Activated B cell treated with CpG ODN at 0.5 μM for 24 hours (primary cell): ENCODE measurements at regions not wholly inside any gene's neighbourhood (a gene's known extent, or its start where the extent isn't known, plus 50 kb on each side); places are given as distances from the start of the nearest gene placed in this dataset.

Experiments used
- ATAC-seq: fragments of 200-7000 bp; cut with Tn5 transposase; one replicate; pipeline ENCODE4 v1.10.0; 2021; ENCODE audit warnings: low read depth, mild to moderate bottlenecking, moderate library complexity
- CTCF ChIA-PET: fragments of 350-600 bp; sonication (Branson Sonifier 250); formaldehyde crosslinking; loops from one replicate; lab custom pipeline; 2021; ENCODE audit warnings: antibody characterized with exemption; lab: Charles Lee
- POLR2A ChIA-PET: fragments of 350-600 bp; sonication (Branson Sonifier 250); formaldehyde crosslinking; loops from one replicate; lab custom pipeline; 2021; ENCODE audit warnings: antibody characterized with exemption; lab: Charles Lee
- DNase-seq: peaks from one replicate; pipeline ENCODE4 v3.0.0; 2022
- H3K27ac Mint-ChIP-seq: one replicate; pipeline ENCODE4 v1.8.0; 2020; ENCODE audit warnings: mixed read lengths
- H3K27me3 Mint-ChIP-seq: one replicate; pipeline ENCODE4 v1.8.0; 2021; ENCODE audit warnings: mixed read lengths
- H3K36me3 Mint-ChIP-seq: one replicate; pipeline ENCODE4 v1.8.0; 2021; ENCODE audit warnings: low read depth, mixed read lengths
- H3K4me1 Mint-ChIP-seq: one replicate; pipeline ENCODE4 v1.8.0; 2021; ENCODE audit warnings: mixed read lengths
- H3K4me3 Mint-ChIP-seq: one replicate; pipeline ENCODE4 v1.8.0; 2020; ENCODE audit warnings: mild to moderate bottlenecking, mixed read lengths
- H3K9me3 Mint-ChIP-seq: one replicate; pipeline ENCODE4 v1.8.0; 2020; ENCODE audit warnings: mixed read lengths
- CTCF ChIP-seq: fragments of 200-600 bp; IDR thresholded peaks from one replicate; pipeline ENCODE4 v1.8.0; 2022; ENCODE audit warnings: antibody characterized with exemption, mild to moderate bottlenecking
- intact Hi-C: fragments of 100-400 bp; cut with micrococcal nuclease; formaldehyde crosslinking; loops from one replicate; pipeline ENCODE4 v1.15.1; 2024

GRCh38 chr2:12805033-12805432 is 88.3 kb downstream of the TRIB2 start:
- ATAC-seq (no peak), DNase-seq (no peak)
- peaks cover 28% of the 10 kb centered on the region for H3K27me3 Mint-ChIP-seq
- CTCF ChIA-PET, result no interaction called here
- no peak overlapping the region for H3K4me3 Mint-ChIP-seq
- no peak overlapping the region for H3K27ac Mint-ChIP-seq
- peaks cover 24% of the 10 kb centered on the region for H3K9me3 Mint-ChIP-seq
- POLR2A ChIA-PET, result no interaction called here
- TF ChIP-seq CTCF, result no peak
- peaks cover 2% of the 10 kb centered on the region for H3K36me3 Mint-ChIP-seq
- intact Hi-C loops, result no loop called here
- no peaks in the 10 kb centered on the region for H3K4me1 Mint-ChIP-seq

GRCh38 chr2:12806549-12807242 is 90.0 kb downstream of the TRIB2 start:
- intact Hi-C loops, result no loop called here

GRCh38 chr2:12807907-12808810 is 91.4 kb downstream of the TRIB2 start:
- DNase-seq (no peak), ATAC-seq (no peak)
- no peak for TF ChIP-seq CTCF
- CTCF ChIA-PET, result interaction anchor here (1.1 kb wide), 1 partner anchor 375 kb away, joined by 3 read pairs; no protein-coding TSS in a partner anchor
- Mint-ChIP-seq H3K4me3 (no peak overlapping the region), H3K27ac (no peak overlapping the region), H3K4me1 (no peaks in the 10 kb centered on the region), H3K27me3 (peaks cover 25% of the 10 kb centered on the region), H3K36me3 (no peaks in the 10 kb centered on the region), H3K9me3 (no peaks in the 10 kb centered on the region)
- intact Hi-C loops, result no loop called here
- POLR2A ChIA-PET, result no interaction called here

More at GRCh38 chr2:12806549-12807242, 90.0 kb downstream of the TRIB2 start:
- Mint-ChIP-seq H3K9me3 (peaks cover 10% of the 10 kb centered on the region), H3K4me1 (no peaks in the 10 kb centered on the region), H3K4me3 (no peak overlapping the region), H3K27ac (no peak overlapping the region), H3K36me3 (peaks cover under 1% of the 10 kb centered on the region), H3K27me3 (peaks cover 25% of the 10 kb centered on the region)
- POLR2A ChIA-PET, result no interaction called here
- CTCF ChIA-PET, result no interaction called here
- DNase-seq, result no peak
- no peak for TF ChIP-seq CTCF
- no peak for ATAC-seq

GRCh38 chr2:12809526-12809925 is 92.8 kb downstream of the TRIB2 start:
- intact Hi-C loops, result no loop called here
- peaks cover 25% of the 10 kb centered on the region for H3K27me3 Mint-ChIP-seq
- no peaks in the 10 kb centered on the region for H3K36me3 Mint-ChIP-seq
- CTCF ChIA-PET, result no interaction called here
- ATAC-seq (no peak), DNase-seq (no peak)
- no peak overlapping the region for H3K4me3 Mint-ChIP-seq
- H3K4me1 Mint-ChIP-seq, result no peaks in the 10 kb centered on the region
- no peaks in the 10 kb centered on the region for H3K9me3 Mint-ChIP-seq
- no peak for TF ChIP-seq CTCF
- POLR2A ChIA-PET, result no interaction called here
- H3K27ac Mint-ChIP-seq, result no peak overlapping the region

- H3K4me1 Mint-ChIP-seq, result no peaks in the 10 kb centered on the region
- intact Hi-C loops, result no loop called here
- no peak overlapping the region for H3K4me3 Mint-ChIP-seq
- no peak for TF ChIP-seq CTCF
- no peaks in the 10 kb centered on the region for H3K9me3 Mint-ChIP-seq
- ChIA-PET POLR2A (no interaction called here), CTCF (no interaction called here)
- H3K27me3 Mint-ChIP-seq, result peaks cover 16% of the 10 kb centered on the region
- no peak overlapping the region for H3K27ac Mint-ChIP-seq
- no peak for DNase-seq
- H3K36me3 Mint-ChIP-seq, result no peaks in the 10 kb centered on the region
- no peak for ATAC-seq
These were observed 95.2 kb downstream of the TRIB2 start for GRCh38 chr2:12811916-12812315.
